RWPE2 (cell line): ENCODE measurements at regions not wholly inside any gene's neighbourhood (a gene's known extent, or its start where the extent isn't known, plus 50 kb on each side); places are given as distances from the start of the nearest gene placed in this dataset.

Source experiments
- ATAC-seq: fragments of 200-7000 bp; cut with Tn5 transposase; 3 replicates; pipeline ENCODE4 v1.9.1; 2021; ENCODE audit warnings: low read depth
- DNase-seq: peaks from one replicate; pipeline ENCODE4 v3.0.0-alpha.2; 2020; ENCODE audit warnings: low spot score
- H3K27ac ChIP-seq: fragments of 450-650 bp; 2 replicates; pipeline ENCODE4 v1.5.1; 2017; ENCODE audit warnings: mild to moderate bottlenecking; ENCODE audit not compliant: poor library complexity, severe bottlenecking
- H3K27me3 ChIP-seq: fragments of 250-450 bp; sonication (Bioruptor Pico); 2 replicates; pipeline ENCODE4 v1.5.1; 2021; ENCODE audit warnings: mild to moderate bottlenecking, moderate library complexity; ENCODE audit not compliant: insufficient read depth, poor library complexity, severe bottlenecking
- H3K36me3 ChIP-seq: fragments of 250-450 bp; sonication (Bioruptor Pico); 2 replicates; pipeline ENCODE4 v1.5.1; 2020; ENCODE audit warnings: low read depth, mild to moderate bottlenecking, moderate library complexity
- H3K4me1 ChIP-seq: fragments of 250-450 bp; sonication (Bioruptor Pico); 2 replicates; pipeline ENCODE4 v1.5.1; 2021; ENCODE audit warnings: mild to moderate bottlenecking, moderate library complexity; ENCODE audit not compliant: insufficient read depth, poor library complexity, severe bottlenecking
- H3K4me3 ChIP-seq: fragments of 250-450 bp; sonication (Bioruptor Pico); 2 replicates; pipeline ENCODE4 v1.5.1; 2021; ENCODE audit warnings: mild to moderate bottlenecking, moderate library complexity; ENCODE audit not compliant: severe bottlenecking
- H3K9me3 ChIP-seq: fragments of 250-450 bp; sonication (Bioruptor Pico); 2 replicates; pipeline ENCODE4 v1.5.1; 2021; ENCODE audit warnings: mild to moderate bottlenecking, moderate library complexity; ENCODE audit not compliant: severe bottlenecking
- TF ChIP-seq, protein P1 (sequence below): fragments of 450-650 bp; IDR thresholded peaks from one replicate; pipeline ENCODE4 v1.5.1; 2017; ENCODE audit warnings: mild to moderate bottlenecking, moderate library complexity; ENCODE audit not compliant: poor library complexity, severe bottlenecking

- peak overlapping the region; percentile 22 for H3K27ac ChIP-seq
- H3K4me3 ChIP-seq: no peak overlapping the region
- H3K4me1 ChIP-seq: peaks cover 9% of the 10 kb centered on the region
- DNase-seq (no peak), ATAC-seq (peak; percentile 45)
- TF ChIP-seq, protein P1, sequence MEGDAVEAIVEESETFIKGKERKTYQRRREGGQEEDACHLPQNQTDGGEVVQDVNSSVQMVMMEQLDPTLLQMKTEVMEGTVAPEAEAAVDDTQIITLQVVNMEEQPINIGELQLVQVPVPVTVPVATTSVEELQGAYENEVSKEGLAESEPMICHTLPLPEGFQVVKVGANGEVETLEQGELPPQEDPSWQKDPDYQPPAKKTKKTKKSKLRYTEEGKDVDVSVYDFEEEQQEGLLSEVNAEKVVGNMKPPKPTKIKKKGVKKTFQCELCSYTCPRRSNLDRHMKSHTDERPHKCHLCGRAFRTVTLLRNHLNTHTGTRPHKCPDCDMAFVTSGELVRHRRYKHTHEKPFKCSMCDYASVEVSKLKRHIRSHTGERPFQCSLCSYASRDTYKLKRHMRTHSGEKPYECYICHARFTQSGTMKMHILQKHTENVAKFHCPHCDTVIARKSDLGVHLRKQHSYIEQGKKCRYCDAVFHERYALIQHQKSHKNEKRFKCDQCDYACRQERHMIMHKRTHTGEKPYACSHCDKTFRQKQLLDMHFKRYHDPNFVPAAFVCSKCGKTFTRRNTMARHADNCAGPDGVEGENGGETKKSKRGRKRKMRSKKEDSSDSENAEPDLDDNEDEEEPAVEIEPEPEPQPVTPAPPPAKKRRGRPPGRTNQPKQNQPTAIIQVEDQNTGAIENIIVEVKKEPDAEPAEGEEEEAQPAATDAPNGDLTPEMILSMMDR: no peak
- H3K36me3 ChIP-seq: no peaks in the 10 kb centered on the region
- H3K27me3 ChIP-seq: no peaks in the 10 kb centered on the region
- H3K9me3 ChIP-seq: no peaks in the 10 kb centered on the region
Observed at GRCh38 chr1:14543191-14543840, 55.2 kb upstream of the KAZN start.

DNA sequence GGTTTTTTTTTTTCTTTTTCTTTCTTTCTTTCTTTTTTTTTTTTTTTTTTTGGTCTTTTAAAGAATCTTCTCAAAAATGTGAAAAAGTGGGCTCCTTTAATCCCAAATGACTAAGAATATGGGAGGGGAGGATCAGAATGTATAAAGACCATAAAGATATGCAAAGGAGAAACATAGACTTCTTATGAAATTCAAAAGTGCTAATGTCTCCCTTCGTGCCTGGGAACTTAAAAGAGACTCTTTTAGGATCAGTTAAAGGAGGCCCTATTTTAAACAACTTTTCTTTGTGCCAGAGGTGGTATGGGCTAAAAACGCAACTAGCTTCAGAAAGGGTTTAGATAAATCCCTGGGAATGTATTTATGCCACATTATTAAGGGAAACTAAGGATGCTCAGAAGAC is 54.2 kb upstream of the KAZN start:
- no peak overlapping the region for H3K27ac ChIP-seq
- TF ChIP-seq, protein P1: no peak
- ATAC-seq: no peak

GRCh38 chr1:14545422-14546025 is 53.0 kb upstream of the KAZN start:
- ATAC-seq (no peak), DNase-seq (no peak)
- Histone ChIP-seq H3K4me1 (peaks cover 9% of the 10 kb centered on the region), H3K4me3 (no peak overlapping the region), H3K36me3 (no peaks in the 10 kb centered on the region), H3K9me3 (no peaks in the 10 kb centered on the region), H3K27ac (no peak overlapping the region), H3K27me3 (no peaks in the 10 kb centered on the region)
- TF ChIP-seq, protein P1: no peak

More for the DNA sequence above, 54.2 kb upstream of the KAZN start:
- peaks cover 9% of the 10 kb centered on the region for H3K4me1 ChIP-seq
- no peak overlapping the region for H3K4me3 ChIP-seq
- no peak for DNase-seq
- H3K36me3 ChIP-seq: no peaks in the 10 kb centered on the region
- H3K27me3 ChIP-seq: no peaks in the 10 kb centered on the region
- H3K9me3 ChIP-seq: no peaks in the 10 kb centered on the region

DNA sequence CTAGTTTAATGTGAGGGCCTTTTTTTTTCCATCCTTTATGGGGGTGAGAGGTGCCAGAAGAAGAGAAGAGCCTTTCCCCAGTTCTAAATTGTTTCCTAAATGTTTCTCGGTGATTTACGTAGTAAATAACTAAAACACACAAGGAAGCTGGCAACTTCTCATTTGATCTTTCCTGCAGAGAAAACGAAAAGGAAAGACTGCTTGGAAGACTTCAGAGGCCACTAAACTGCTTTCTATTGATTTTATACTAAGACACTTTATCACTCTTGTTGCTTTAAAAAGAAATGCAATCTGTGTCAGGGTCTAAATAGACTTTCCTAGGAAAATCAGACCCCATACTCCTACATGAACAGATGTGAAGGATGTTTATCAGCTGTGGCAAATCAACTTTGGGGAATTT is 52.1 kb upstream of the KAZN start:
- Histone ChIP-seq H3K36me3 (no peaks in the 10 kb centered on the region), H3K27ac (no peak overlapping the region), H3K9me3 (no peaks in the 10 kb centered on the region), H3K27me3 (no peaks in the 10 kb centered on the region), H3K4me3 (no peak overlapping the region), H3K4me1 (peaks cover 9% of the 10 kb centered on the region)
- no peak for ATAC-seq
- no peak for DNase-seq
- TF ChIP-seq, protein P1: no peak
